Fibroblast of mammary gland (primary cell): ENCODE measurements at regions not wholly inside any gene's neighbourhood (a gene's known extent, or its start where the extent isn't known, plus 50 kb on each side); places are given as distances from the start of the nearest gene placed in this dataset.

ENCODE experiments used
- DNase-seq: peaks from one replicate; pipeline ENCODE4 v3.0.0-alpha.2; 2010; ENCODE audit warnings: low read depth
- H3K4me3 ChIP-seq: 2 replicates; pipeline ENCODE4 v1.5.1; 2011; ENCODE audit warnings: low read depth, mild to moderate bottlenecking, low read length, moderate library complexity; ENCODE audit not compliant: control insufficient read depth
- CTCF ChIP-seq: conservative IDR thresholded peaks from 2 replicates; pipeline ENCODE4 v1.5.1; 2011; ENCODE audit warnings: low read depth, low read length, inconsistent platforms; ENCODE audit not compliant: control insufficient read depth, insufficient read depth

DNA sequence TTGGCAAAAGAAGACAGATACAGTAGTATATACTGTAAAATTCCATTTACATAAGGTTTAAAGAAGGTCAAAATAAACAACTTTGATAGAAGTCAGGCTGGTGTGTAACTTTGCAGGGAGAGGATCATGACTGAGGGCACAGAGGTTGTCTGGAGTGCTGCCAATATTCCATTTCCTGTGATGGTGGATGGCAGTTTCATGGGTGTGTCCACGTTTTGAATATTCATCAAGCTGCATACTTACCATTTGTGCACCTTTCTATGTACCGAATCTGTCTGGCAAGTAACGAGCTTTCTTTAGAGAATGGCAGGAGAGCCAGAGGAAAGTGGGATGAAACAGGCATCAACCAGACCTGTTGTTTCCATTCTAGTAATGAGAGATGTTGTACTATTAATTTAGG lies 420.5 kb upstream of the HTR2A start:
- no peak overlapping the region for H3K4me3 ChIP-seq
- DNase-seq, result no peak
- no peak for TF ChIP-seq CTCF

GRCh38 chr13:47310401-47310800 lies 413.5 kb upstream of the HTR2A start:
- no peak for TF ChIP-seq CTCF
- DNase-seq, result no peak
- H3K4me3 ChIP-seq, result no peak overlapping the region

DNA sequence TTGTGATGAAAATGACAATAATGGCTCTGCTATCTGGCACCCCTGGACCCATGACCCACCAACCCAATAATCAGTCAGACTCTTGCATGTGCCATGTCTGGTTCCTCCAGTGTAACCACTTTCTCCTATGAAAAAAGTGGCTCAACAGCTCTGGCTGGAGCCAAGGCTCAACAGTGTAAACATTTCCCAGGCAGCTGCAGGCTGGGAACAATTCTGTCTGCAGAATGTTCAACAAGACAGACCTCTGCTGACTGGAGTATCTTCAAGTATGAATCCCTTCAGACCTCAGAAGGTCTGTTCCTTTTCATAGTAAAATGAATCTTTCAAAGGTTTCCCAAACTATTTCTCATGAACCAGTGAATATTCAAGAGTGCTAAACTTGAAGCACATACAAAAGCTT lies 410.1 kb upstream of the HTR2A start:
- H3K4me3 ChIP-seq, result no peak overlapping the region
- no peak for DNase-seq
- no peak for TF ChIP-seq CTCF

DNA sequence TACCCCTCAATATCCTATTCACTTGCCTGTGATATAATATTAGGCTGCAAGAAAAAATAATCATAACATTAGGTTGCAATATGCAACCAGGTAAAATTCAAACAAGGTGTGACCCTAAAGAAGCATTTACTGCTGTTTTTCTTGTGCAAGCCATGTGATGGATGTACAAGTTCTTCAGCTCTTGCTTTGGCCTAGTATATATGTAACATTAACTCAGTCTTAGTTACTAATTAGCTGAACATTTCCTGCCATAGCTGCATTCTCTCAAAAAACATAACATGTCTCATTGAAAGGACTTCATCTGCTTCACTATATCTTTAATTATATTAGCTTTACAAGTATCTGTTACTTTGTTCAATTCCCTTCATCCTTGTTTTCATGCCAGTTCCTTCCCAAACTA lies 406.8 kb upstream of the HTR2A start:
- DNase-seq, result no peak
- no peak for TF ChIP-seq CTCF
- H3K4me3 ChIP-seq, result no peak overlapping the region

DNA sequence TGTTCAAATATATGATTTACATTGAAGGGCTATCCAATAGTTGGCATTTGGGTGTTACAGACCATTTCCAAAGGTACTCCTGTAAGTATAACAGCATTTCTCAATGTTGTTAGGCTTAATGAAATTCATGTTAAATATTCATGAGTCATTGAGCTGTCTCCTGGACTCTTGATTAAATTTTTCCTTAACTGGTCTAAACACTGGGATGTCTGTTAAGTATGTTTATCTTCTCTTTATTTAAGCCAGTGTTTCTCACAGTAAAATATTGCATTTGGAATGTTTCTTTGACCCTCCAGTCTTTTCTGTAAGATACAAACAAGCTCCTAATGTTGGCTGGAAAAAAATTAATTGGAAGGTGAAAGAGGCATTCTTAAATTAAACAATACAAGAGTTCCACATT lies 402.5 kb upstream of the HTR2A start:
- no peak for TF ChIP-seq CTCF
- peak; percentile 36 for DNase-seq
- H3K4me3 ChIP-seq, result no peak overlapping the region

DNA sequence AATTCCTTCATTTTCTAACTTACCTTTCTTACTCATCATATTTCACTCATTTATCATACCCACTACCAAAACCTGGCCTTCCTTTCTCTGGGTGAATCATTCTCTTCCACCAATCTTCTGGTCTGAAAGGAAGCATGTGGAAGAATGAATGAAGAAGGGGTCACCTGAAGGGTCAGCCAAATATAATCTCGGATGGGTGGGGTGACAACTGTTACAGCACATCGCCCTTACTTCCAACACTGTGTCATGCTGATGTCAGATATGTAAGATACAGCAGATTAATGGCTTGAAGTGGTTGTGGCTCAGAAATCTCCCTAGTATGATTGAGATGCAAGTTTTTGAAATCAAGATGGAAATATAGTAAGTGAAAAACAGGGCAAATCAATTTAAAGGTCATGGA lies 401.7 kb upstream of the HTR2A start:
- no peak for TF ChIP-seq CTCF
- DNase-seq, result peak; percentile 68
- no peak overlapping the region for H3K4me3 ChIP-seq

DNA sequence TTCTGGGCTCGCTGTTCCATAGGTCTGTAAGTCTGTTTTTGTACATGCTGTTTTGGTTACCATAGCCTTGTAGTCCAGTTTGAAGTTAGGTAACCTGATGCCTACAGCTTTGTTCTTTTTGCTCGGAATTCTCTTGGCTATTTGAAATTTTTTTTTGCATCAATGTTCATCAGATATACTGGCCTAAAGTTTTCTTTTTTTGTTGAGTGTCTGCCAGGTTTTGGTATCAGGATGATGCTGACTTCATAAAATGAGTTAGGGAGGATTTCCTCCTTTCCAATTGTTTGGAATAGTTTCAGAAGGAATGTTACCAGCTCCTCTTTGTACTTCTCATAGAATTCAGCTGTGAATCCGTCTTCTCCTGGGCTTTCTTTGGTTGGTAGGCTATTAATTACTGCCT lies 397.8 kb upstream of the HTR2A start:
- no peak for DNase-seq
- H3K4me3 ChIP-seq, result no peak overlapping the region
- TF ChIP-seq CTCF, result no peak
